H1 (cell line): ENCODE measurements at regions not wholly inside any gene's neighbourhood (a gene's known extent, or its start where the extent isn't known, plus 50 kb on each side); places are given as distances from the start of the nearest gene placed in this dataset.

ENCODE experiments used
- CHD7 ChIP-seq: fragments of 300-600 bp; sonication (generic); IDR thresholded peaks from 2 replicates; pipeline ENCODE4 v1.7.1; 2012; ENCODE audit warnings: low read length, moderate library complexity, mild to moderate bottlenecking, inconsistent platforms; ENCODE audit not compliant: insufficient replicate concordance
- RXRA ChIP-seq: IDR thresholded peaks from 2 replicates; pipeline ENCODE4 v1.6.1; 2011; ENCODE audit warnings: low read depth, mild to moderate bottlenecking, low read length, moderate library complexity; ENCODE audit not compliant: insufficient read depth

GRCh38 chr7:57769958-57770357 is 320.0 kb downstream of the ZNF716 start (continued):
- TF ChIP-seq CHD7, result no peak
- no peak for TF ChIP-seq RXRA
